GM12874 (cell line): ENCODE measurements at regions not wholly inside any gene's neighbourhood (a gene's known extent, or its start where the extent isn't known, plus 50 kb on each side); places are given as distances from the start of the nearest gene placed in this dataset.

Experiments used
- CTCF ChIP-seq: IDR thresholded peaks from 2 replicates; pipeline ENCODE4 v1.5.1; 2011; ENCODE audit warnings: low read depth, mild to moderate bottlenecking, control low read depth, low read length, moderate library complexity; ENCODE audit not compliant: insufficient read depth

DNA sequence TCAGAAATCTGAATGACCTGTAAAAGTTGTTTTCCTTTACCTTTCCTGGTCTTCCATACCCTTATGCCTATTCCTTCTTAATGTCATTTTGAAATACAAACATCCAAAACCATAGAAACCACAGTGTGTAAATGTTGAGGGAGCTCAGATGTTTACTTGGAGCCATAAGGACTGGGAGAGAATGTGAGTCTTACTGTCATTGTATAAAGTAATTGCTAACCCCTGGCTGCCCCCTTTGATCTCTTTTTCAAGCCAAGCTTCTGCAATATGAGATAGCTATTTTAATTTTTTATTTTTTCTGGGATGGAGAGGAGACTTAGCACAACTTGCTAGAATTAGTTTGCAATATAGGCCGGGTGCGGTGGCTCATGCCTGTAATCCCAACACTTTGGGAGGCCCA lies 124.4 kb upstream of the AKIRIN2 start:
- no peak for TF ChIP-seq CTCF

DNA sequence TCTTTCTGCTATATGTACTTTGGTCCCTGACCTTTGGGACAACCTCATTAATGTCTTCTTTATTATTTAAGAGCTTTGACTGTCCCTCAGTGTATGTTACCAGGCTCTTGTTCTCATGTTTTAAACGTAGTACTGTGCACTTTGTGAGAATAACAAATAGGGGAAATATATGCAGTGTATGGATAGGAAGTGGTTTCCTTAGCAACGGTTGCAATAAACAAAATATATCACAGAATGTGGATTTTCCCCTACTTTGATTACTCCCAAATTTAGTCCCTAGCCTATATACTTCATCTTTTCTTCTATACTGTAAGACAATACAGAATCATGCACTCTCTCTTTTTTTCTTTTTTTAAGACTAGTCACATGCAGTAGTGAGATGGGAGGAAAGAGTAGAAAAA lies 123.8 kb upstream of the AKIRIN2 start:
- TF ChIP-seq CTCF: no peak

GRCh38 chr6:87824958-87825491 lies 123.0 kb upstream of the AKIRIN2 start:
- TF ChIP-seq CTCF: no peak

DNA sequence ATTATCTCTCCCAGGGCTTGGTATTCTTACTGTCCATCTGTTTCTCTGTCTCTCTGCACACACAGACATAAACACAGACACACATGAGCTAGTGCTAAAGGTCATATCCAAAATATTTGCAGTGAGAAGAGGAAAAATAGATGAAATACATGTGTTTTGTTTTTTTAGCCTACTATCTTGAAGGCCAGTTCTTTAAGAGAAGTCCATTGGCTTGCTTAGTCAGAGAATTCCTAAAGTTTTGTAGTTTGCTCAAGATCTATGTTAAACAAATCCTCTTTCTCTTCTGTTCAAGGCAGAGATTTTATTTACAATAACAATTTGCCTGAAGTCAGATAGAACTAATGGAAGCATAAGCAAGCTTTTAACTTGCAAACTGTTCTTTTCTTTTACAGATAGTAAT lies 120.0 kb upstream of the AKIRIN2 start:
- no peak for TF ChIP-seq CTCF

GRCh38 chr6:87820343-87820984 lies 118.4 kb upstream of the AKIRIN2 start:
- TF ChIP-seq CTCF: no peak

DNA sequence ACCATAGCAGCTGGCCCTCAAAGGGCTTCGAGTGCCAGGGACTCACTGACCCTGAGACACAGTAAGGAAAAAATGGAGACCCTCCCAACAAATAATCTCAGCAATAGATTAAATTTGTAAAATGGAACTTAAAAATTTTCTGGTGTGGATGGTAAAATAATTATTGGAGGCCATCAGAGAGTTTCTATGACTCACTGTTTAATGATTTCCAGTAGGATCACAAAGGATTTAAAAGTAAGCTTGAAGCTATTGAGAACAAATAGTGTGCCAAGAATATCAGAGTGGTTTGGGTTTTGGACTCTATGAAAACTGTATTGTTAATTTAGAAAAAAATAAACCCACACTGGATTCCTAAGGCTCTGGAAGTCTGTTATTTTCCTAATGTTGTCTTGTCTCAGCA lies 115.2 kb upstream of the AKIRIN2 start:
- no peak for TF ChIP-seq CTCF

- no peak for TF ChIP-seq CTCF
Measured at GRCh38 chr6:87815449-87815848, 113.4 kb upstream of the AKIRIN2 start.
